HG02840 (cell line): ENCODE measurements at regions not wholly inside any gene's neighbourhood (a gene's known extent, or its start where the extent isn't known, plus 50 kb on each side); places are given as distances from the start of the nearest gene placed in this dataset.

Experiments used
- ATAC-seq: cut with Tn5 transposase; IDR thresholded peaks from one replicate; pipeline ENCODE4 v1.9.1; 2021; ENCODE audit warnings: mild to moderate bottlenecking, moderate library complexity, moderate number of reproducible peaks; ENCODE audit not compliant: unreplicated experiment, low FRiP score

GRCh38 chr5:54624805-54625568, 107.4 kb downstream of the SNX18 start:
- no peak for ATAC-seq

DNA sequence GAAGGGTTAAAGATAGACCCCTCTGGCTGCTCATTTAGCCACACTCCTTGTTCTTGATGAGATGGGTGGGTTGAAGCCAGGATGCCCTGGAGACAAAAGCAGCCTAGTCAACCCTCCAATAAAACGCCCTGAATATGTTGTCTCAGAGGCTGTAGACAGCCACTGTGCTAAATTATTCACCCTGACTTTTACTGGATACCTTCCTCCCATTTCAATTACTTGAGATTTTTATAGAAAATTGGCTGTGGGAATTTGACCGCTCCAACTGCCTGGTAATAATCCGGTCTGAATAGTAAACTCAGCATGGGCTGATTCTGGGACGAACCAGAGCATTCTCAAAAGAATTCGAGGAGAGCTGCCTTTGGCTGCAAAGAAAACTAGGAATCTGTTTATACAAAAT, 104.2 kb downstream of the SNX18 start:
- no peak for ATAC-seq

DNA sequence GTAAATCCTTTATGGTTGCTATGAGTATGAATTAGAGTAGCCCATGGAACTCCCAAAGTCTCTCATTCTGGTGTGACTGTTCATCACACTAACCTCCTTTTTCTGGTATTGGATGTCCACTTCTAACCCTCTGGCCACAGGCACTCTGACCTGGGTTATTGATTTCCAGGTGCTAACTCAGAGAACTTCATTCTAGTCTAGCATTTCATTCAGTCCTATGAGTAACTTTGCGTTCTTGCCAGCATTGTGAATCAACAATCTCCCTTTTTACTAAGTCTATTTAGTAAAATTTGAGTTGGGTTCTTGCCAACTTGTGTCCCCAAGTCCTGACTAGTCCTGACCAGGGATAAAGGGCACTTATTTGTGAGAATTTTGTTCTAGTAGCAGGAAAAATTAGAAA, 103.5 kb downstream of the SNX18 start:
- ATAC-seq = no peak

GRCh38 chr5:54620141-54620933, 102.8 kb downstream of the SNX18 start:
- ATAC-seq = no peak

DNA sequence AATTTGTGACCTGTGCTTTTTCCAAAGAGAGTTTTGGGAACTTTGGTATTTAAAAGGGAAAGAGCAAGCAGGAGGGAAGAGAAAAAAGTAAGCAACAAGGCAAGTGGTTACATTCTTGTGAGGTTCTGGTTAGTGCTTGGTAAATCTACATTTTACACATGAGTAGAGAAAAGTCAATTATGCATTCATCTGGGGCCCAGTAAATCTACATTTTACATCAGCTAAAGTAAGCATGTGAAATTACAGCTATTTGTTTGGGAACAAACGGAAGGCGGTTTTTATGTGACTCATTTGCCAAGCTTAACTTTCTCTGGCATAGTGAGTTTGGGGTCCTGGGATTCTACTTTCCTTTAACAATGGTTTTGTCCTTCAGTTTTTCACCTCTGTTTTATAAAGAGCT, 102.2 kb downstream of the SNX18 start:
- no peak for ATAC-seq

- no peak for ATAC-seq
Observed at GRCh38 chr5:54616518-54617220, 99.1 kb downstream of the SNX18 start.

DNA sequence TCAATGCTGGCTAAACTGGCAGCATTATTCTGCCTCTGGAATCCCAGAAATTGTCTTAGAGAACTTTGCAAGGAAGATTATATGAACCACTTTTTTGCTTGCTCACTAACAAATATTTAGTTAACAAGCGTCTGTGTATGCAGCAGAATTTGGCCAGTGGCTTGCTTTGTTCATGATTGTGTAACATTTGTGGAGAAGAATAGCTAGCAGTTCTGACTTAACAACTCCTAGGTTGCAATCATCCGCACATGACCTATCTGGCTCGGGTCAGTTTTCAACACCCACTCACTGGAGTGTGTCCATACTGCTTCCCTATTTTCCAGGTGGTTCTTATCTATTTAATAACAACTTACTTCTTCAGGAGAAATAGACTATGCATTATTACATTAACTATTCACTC, 98.5 kb downstream of the SNX18 start:
- no peak for ATAC-seq

DNA sequence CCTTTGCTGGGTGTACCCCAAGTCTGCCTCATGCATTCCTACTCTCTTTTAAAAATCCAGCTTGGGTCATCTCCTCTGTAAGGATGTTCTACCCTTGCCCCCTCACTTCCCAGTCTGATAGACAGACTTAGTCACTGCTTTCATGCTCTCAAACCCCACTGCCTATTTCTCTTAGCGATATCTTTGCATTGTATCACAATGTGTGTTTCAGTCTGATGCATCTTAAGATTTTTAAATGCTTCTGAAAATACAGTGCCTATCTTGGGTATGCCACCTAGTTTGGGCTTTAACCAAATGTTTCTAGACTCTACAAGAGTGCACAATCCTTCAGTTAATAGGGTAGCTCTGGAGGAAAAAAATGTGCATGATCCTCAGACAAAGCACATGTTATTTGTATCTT, 97.8 kb downstream of the SNX18 start:
- no peak for ATAC-seq

- no peak for ATAC-seq
Observed at GRCh38 chr5:54612711-54613110, 95.2 kb downstream of the SNX18 start.

GRCh38 chr5:54611290-54611951, 93.9 kb downstream of the SNX18 start:
- ATAC-seq = no peak

- ATAC-seq = peak; percentile 94
Observed at GRCh38 chr5:54610197-54610944, 92.8 kb downstream of the SNX18 start.

GRCh38 chr5:54608423-54609085, 91.0 kb downstream of the SNX18 start:
- no peak for ATAC-seq

- no peak for ATAC-seq
Observed at GRCh38 chr5:54607006-54607405, 89.4 kb downstream of the SNX18 start.

DNA sequence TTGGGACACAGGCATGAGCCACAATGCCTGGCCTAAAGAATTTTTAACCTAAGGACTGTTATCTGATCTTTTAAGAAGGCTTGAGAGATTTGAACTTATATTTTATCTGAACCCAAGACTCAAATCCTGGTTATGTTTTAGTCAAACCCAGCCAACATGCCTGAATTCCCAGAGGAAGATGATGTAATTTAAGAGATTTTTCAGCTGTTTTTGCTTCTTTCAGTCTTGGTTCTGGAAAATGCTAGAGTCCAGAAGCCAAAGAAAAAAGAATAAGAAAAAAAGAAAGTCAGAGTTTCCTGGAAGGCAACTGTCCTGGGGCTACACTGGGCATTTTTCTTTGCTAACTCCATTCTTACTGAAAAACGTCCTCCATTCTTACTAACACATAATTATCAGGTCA, 85.8 kb downstream of the SNX18 start:
- no peak for ATAC-seq

DNA sequence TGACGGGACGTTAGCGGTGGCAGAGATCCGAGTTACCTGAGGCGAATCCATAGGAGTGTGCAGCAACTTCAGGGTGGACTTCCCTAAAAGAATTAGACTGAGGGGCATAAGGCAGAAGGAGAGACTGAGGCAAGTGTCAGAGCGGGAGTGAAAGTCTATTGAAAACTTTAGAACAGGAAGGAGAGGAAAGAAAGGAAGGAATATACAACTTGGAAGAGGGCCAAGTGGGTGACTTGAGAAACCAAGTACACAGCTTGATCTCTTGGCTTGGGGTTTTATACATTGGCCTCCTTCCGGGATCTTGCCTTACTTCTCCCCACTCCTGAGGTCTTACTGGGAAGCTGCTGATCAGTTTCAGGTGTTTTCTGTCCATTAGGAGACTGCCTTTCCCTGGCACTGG, 84.9 kb downstream of the SNX18 start:
- ATAC-seq = no peak

GRCh38 chr5:54601411-54602230, 84.1 kb downstream of the SNX18 start:
- no peak for ATAC-seq
